ENCODE measurements at regions not wholly inside any gene's neighbourhood (a gene's known extent, or its start where the extent isn't known, plus 50 kb on each side); places are given as distances from the start of the nearest gene placed in this dataset.

GRCh38 chr9:135402048-135402738, 77.4 kb upstream of the PPP1R26 start:
- no peak for TF ChIP-seq POLR2A (IDR thresholded peaks at IDR 0.05)
- TF ChIP-seq CTCF (IDR thresholded peaks at IDR 0.05) = no peak
- no peak for TF ChIP-seq POLR2AphosphoS5 (IDR thresholded peaks at IDR 0.05)
- TF ChIP-seq EP300 (IDR thresholded peaks at IDR 0.05) = no peak

All from stomach (tissue), 4 donors.